Type B pancreatic cell (in vitro differentiated cells): ENCODE measurements at regions not wholly inside any gene's neighbourhood (a gene's known extent, or its start where the extent isn't known, plus 50 kb on each side); places are given as distances from the start of the nearest gene placed in this dataset.

ENCODE experiments used
- DNase-seq: peaks from one replicate; pipeline ENCODE4 v3.0.0; 2021; ENCODE audit warnings: mixed read lengths; ENCODE audit not compliant: unreplicated experiment; ENCODE audit errors: extremely low spot score
- H3K27ac Mint-ChIP-seq: 2 replicates; pipeline ENCODE4 v1.8.0; 2021; ENCODE audit warnings: mild to moderate bottlenecking, mixed read lengths
- H3K27me3 Mint-ChIP-seq: 2 replicates; pipeline ENCODE4 v1.8.0; 2021; ENCODE audit warnings: mixed read lengths
- H3K36me3 Mint-ChIP-seq: 2 replicates; pipeline ENCODE4 v1.8.0; 2021; ENCODE audit warnings: mixed read lengths
- H3K4me1 Mint-ChIP-seq: one replicate; pipeline ENCODE4 v1.8.0; 2021; ENCODE audit warnings: mixed read lengths; ENCODE audit not compliant: unreplicated experiment
- H3K4me3 Mint-ChIP-seq: 2 replicates; pipeline ENCODE4 v1.8.0; 2021; ENCODE audit warnings: mild to moderate bottlenecking, mixed read lengths
- H3K9me3 Mint-ChIP-seq: 2 replicates; pipeline ENCODE4 v1.8.0; 2021; ENCODE audit warnings: mixed read lengths
- TF ChIP-seq, protein P1 (sequence below): fragments of 200-600 bp; sonication (generic); conservative IDR thresholded peaks from 2 replicates; pipeline ENCODE4 v1.5.0; 2021; ENCODE audit warnings: antibody characterized with exemption, mild to moderate bottlenecking

GRCh38 chr15:25239471-25240345, 199.1 kb downstream of the UBE3A start:
- TF ChIP-seq, protein P1, sequence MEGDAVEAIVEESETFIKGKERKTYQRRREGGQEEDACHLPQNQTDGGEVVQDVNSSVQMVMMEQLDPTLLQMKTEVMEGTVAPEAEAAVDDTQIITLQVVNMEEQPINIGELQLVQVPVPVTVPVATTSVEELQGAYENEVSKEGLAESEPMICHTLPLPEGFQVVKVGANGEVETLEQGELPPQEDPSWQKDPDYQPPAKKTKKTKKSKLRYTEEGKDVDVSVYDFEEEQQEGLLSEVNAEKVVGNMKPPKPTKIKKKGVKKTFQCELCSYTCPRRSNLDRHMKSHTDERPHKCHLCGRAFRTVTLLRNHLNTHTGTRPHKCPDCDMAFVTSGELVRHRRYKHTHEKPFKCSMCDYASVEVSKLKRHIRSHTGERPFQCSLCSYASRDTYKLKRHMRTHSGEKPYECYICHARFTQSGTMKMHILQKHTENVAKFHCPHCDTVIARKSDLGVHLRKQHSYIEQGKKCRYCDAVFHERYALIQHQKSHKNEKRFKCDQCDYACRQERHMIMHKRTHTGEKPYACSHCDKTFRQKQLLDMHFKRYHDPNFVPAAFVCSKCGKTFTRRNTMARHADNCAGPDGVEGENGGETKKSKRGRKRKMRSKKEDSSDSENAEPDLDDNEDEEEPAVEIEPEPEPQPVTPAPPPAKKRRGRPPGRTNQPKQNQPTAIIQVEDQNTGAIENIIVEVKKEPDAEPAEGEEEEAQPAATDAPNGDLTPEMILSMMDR = no peak
- Mint-ChIP-seq H3K27me3 (no peaks in the 10 kb centered on the region), H3K4me1 (no peaks in the 10 kb centered on the region), H3K27ac (no peak overlapping the region), H3K9me3 (no peaks in the 10 kb centered on the region), H3K36me3 (no peaks in the 10 kb centered on the region), H3K4me3 (no peak overlapping the region)
- DNase-seq = no peak

GRCh38 chr15:25240461-25241021, 198.3 kb downstream of the UBE3A start:
- H3K9me3 Mint-ChIP-seq = no peaks in the 10 kb centered on the region
- no peaks in the 10 kb centered on the region for H3K27me3 Mint-ChIP-seq
- no peaks in the 10 kb centered on the region for H3K4me1 Mint-ChIP-seq
- no peak overlapping the region for H3K27ac Mint-ChIP-seq
- no peak for DNase-seq
- TF ChIP-seq, protein P1 = no peak
- H3K36me3 Mint-ChIP-seq = no peaks in the 10 kb centered on the region
- H3K4me3 Mint-ChIP-seq = no peak overlapping the region

DNA sequence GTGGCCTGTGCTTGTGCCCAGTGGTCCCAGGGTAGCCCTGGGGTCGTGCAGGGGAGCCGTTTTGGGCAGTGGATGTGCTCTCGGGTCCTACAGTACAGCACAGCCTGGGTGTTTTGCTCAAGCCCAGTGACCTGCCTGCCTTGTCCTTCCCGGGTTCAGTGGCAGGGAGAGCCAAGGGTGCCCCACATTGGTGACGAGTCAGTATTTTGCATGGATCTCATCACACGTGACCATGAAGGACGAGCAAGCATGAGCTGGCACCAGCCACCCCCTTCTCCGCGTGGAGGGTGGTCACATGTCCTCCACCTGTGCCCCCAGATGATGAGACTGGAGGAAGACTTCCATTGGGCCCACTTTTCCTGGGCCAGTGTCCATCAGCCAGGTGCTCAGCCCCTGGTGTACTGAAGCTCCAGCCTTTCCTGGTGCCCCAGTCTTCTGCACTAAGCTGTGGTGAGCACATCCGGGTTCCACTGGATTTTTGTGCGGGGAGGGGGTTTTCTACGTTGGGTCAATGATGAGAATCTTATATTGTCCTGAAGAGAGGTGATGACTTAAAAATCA, 197.5 kb downstream of the UBE3A start:
- TF ChIP-seq, protein P1 = no peak
- Mint-ChIP-seq H3K27ac (no peak overlapping the region), H3K4me3 (no peak overlapping the region), H3K36me3 (no peaks in the 10 kb centered on the region), H3K27me3 (no peaks in the 10 kb centered on the region), H3K9me3 (no peaks in the 10 kb centered on the region), H3K4me1 (no peaks in the 10 kb centered on the region)
- DNase-seq = no peak

DNA sequence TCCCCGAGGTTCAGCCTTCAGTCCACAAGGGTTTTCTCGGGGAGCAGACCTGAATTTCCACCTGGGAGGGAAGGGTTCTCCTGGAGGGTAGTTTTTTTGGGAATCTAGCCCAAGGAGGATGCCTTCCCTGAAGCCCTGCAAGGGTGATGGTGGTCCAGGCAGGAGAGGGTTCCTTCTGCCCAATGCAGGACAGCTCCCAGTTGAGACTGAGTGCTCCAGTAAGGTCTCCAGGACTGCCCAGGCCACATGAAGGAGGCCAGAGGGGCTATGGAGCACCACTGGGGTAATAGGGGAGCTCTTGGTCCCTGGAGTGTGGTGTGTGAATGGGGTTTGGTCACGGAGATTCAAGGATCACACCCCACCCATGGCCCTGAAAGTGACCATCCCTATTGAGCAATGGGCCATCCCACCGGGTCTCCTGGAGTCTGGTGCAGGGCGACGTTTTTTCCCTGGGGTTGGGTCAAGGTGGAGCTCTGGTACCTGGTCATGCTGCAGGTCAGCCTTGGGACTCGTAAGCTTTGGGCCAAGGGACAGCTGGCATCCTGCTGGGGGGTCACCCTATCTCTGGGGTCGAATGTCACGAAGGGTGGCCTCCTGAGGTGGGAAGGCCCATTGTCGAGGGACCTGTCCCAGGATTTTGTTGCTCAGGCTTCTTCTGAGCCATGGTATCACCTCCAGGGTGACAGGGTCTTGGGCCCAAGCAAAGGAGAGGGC, 196.5 kb downstream of the UBE3A start:
- Mint-ChIP-seq H3K4me3 (no peak overlapping the region), H3K27me3 (no peaks in the 10 kb centered on the region), H3K36me3 (no peaks in the 10 kb centered on the region), H3K9me3 (no peaks in the 10 kb centered on the region), H3K4me1 (no peaks in the 10 kb centered on the region), H3K27ac (no peak overlapping the region)
- TF ChIP-seq, protein P1 = no peak
- no peak for DNase-seq

DNA sequence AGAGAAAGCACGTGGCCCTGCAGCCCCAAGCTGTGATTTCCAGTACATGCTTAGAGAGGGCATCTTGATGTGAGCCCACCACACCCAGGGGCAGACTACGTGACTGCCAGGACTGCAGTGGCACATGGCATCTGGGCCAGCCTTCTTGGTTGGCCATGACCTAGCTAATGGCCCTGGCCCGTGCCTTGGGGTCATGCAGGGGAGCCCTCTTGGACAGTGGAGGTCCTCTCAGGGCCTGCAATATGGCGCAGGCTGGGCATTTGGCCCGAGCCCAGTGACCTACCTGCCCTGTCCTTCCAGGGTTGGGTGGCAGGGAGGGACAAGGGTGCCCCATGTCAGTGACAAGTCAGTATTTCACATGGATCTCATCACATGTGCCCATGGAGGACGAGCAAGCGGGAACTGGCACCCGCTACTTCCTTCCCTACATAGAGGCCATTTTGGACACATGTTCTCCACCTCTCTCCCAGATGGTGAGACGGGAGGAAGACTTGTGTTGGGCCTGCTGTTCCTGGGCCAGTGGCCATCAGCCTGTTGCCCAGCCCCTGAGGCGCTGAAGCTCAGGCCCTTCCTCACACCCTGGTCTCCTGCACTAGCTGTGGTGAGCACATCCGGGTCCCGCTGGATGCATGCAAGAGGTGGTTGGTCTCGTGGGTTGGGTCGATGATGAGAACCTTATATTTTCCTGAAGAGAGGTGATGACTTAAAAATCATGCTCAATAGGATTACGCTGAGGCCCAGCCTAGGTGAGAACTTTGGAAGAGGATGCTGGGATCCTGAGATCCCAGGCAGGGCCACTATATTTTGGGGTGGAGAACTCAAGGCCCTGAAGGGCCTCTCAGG, 195.6 kb downstream of the UBE3A start:
- Mint-ChIP-seq H3K4me1 (no peaks in the 10 kb centered on the region), H3K9me3 (no peaks in the 10 kb centered on the region), H3K27ac (no peak overlapping the region), H3K4me3 (no peak overlapping the region), H3K36me3 (no peaks in the 10 kb centered on the region), H3K27me3 (no peaks in the 10 kb centered on the region)
- TF ChIP-seq, protein P1 = no peak
- peak; percentile 53 for DNase-seq
